ENCODE measurements at regions not wholly inside any gene's neighbourhood (a gene's known extent, or its start where the extent isn't known, plus 50 kb on each side); places are given as distances from the start of the nearest gene placed in this dataset.

DNA sequence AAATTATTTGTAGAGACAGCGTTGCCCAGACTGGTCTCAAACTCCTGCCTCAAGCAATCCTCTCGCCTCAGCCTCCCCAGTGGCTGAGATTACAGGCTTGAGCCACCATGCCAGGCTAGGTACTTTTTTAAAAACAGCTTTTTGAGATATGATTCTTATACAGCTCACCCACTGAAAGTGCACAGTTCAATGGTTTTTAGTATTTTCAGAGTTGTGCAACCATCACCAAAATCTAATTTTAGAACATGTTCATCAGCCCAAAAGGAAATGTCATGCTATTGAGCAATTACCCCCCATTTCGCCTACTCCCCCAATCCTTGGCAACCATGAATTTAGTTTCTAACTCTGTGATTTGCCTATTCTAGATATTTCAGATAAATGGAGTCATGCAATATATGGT lies 73.7 kb downstream of the EVX1 start:
- TF ChIP-seq, protein P1, sequence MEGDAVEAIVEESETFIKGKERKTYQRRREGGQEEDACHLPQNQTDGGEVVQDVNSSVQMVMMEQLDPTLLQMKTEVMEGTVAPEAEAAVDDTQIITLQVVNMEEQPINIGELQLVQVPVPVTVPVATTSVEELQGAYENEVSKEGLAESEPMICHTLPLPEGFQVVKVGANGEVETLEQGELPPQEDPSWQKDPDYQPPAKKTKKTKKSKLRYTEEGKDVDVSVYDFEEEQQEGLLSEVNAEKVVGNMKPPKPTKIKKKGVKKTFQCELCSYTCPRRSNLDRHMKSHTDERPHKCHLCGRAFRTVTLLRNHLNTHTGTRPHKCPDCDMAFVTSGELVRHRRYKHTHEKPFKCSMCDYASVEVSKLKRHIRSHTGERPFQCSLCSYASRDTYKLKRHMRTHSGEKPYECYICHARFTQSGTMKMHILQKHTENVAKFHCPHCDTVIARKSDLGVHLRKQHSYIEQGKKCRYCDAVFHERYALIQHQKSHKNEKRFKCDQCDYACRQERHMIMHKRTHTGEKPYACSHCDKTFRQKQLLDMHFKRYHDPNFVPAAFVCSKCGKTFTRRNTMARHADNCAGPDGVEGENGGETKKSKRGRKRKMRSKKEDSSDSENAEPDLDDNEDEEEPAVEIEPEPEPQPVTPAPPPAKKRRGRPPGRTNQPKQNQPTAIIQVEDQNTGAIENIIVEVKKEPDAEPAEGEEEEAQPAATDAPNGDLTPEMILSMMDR (IDR thresholded peaks at IDR 0.05; ENCODE audit: low read length), result no peak
- no peak for TF ChIP-seq EZH2 (optimal IDR thresholded peaks at IDR 0.05; ENCODE audit: low read depth, low read length)
- no peak for TF ChIP-seq EZH2phosphoT487 (IDR thresholded peaks at IDR 0.05; ENCODE audit: low read length)

Measured in MM.1S (cell line).